Cardiac fibroblast (primary cell): ENCODE measurements at regions not wholly inside any gene's neighbourhood (a gene's known extent, or its start where the extent isn't known, plus 50 kb on each side); places are given as distances from the start of the nearest gene placed in this dataset.

Experiments
- DNase-seq, 2 donors: peaks; one replicate each; pipeline versions ENCODE4 v3.0.0 to v3.0.0-alpha.2; 2010; ENCODE audit warnings: low read depth in 2 of 2
- H3K4me3 ChIP-seq, 2 donors: replicated peaks in 1 of 2; 1 replicate in 1 of 2; 2 replicates in 1 of 2; pipeline ENCODE4 v1.5.1; 2011; ENCODE audit warnings: low read depth in 2 of 2, low read length in 2 of 2, mild to moderate bottlenecking in 2 of 2, moderate library complexity in 1 of 2
- CTCF ChIP-seq: IDR thresholded peaks from one replicate; pipeline ENCODE4 v1.5.1; 2011; ENCODE audit warnings: low read depth, mild to moderate bottlenecking, low read length, inconsistent platforms

GRCh38 chr4:95627024-95627605, 78.3 kb upstream of the UNC5C start:
- peak in 1 of 2 donors; percentile 51 for DNase-seq
- H3K4me3 ChIP-seq, result no peak overlapping the region
- TF ChIP-seq CTCF, result no peak

GRCh38 chr4:95625020-95625419, 76.2 kb upstream of the UNC5C start:
- DNase-seq, result no peak
- H3K4me3 ChIP-seq, result no peak overlapping the region
- TF ChIP-seq CTCF, result no peak

- TF ChIP-seq CTCF, result no peak
- H3K4me3 ChIP-seq, result no peak overlapping the region
- DNase-seq, result no peak
These were observed 71.0 kb upstream of the UNC5C start for GRCh38 chr4:95619525-95620443.

- TF ChIP-seq CTCF, result no peak
- DNase-seq, result no peak
- no peak overlapping the region for H3K4me3 ChIP-seq
These were observed 66.0 kb upstream of the UNC5C start for GRCh38 chr4:95614684-95615205.

GRCh38 chr4:95610061-95610569, 61.3 kb upstream of the UNC5C start:
- no peak for DNase-seq
- no peak for TF ChIP-seq CTCF

GRCh38 chr4:95606739-95607138, 58.0 kb upstream of the UNC5C start:
- no peak for TF ChIP-seq CTCF
- DNase-seq, result no peak
- no peak overlapping the region for H3K4me3 ChIP-seq

More at GRCh38 chr4:95610061-95610569, 61.3 kb upstream of the UNC5C start:
- no peak overlapping the region for H3K4me3 ChIP-seq
